CD4-positive, alpha-beta memory T cell (primary cell): ENCODE measurements at regions not wholly inside any gene's neighbourhood (a gene's known extent, or its start where the extent isn't known, plus 50 kb on each side); places are given as distances from the start of the nearest gene placed in this dataset.
A peak's percentile ranks its signal among the peaks of the same experiment; 100 is the strongest.

Source experiments
- CTCF ChIA-PET: fragments of 350-600 bp; sonication (Branson Sonifier 250); formaldehyde crosslinking; loops from one replicate; lab custom pipeline; 2021; ENCODE audit warnings: inconsistent platforms; ENCODE audit not compliant: partially characterized antibody; lab: Charles Lee
- POLR2A ChIA-PET: fragments of 350-600 bp; sonication (Branson Sonifier 250); formaldehyde crosslinking; loops from one replicate; lab custom pipeline; 2021; ENCODE audit not compliant: partially characterized antibody; lab: Charles Lee
- DNase-seq, 5 donors: peaks; one replicate each; pipeline versions ENCODE4 v3.0.0 to v3.0.0-alpha.2; 2020 to 2022; ENCODE audit warnings: mixed read lengths in 1 of 5
- H3K27ac ChIP-seq: one replicate; pipeline ENCODE4 v1.7.0; 2013; ENCODE audit warnings: low read depth, low read length
- H3K27me3 ChIP-seq: 2 replicates; pipeline ENCODE4 v1.7.0; 2013; ENCODE audit warnings: mild to moderate bottlenecking, low read length, moderate library complexity; ENCODE audit not compliant: insufficient read depth
- H3K36me3 ChIP-seq: 2 replicates; pipeline ENCODE4 v1.7.0; 2013; ENCODE audit warnings: mild to moderate bottlenecking, low read length, moderate library complexity; ENCODE audit not compliant: insufficient read depth
- H3K4me1 ChIP-seq: 2 replicates; pipeline ENCODE4 v1.7.0; 2013; ENCODE audit warnings: mild to moderate bottlenecking, low read length, moderate library complexity; ENCODE audit not compliant: insufficient read depth
- H3K4me3 ChIP-seq, 2 donors: one replicate each; pipeline ENCODE4 v1.7.0; 2013; ENCODE audit warnings: low read length in 2 of 2, mild to moderate bottlenecking in 1 of 2
- H3K9me3 ChIP-seq, 2 donors: one replicate each; pipeline ENCODE4 v1.7.0; 2013; ENCODE audit warnings: low read length in 2 of 2, control low read depth in 1 of 2; ENCODE audit not compliant: control insufficient read depth in 1 of 2
- H3K27ac Mint-ChIP-seq, 7 donors: one replicate each; pipeline ENCODE4 v1.8.0; 2020 to 2021; ENCODE audit warnings: mixed read lengths in 7 of 7, mild to moderate bottlenecking in 6 of 7, inconsistent platforms in 3 of 7, moderate library complexity in 3 of 7
- H3K27me3 Mint-ChIP-seq, 2 donors: one replicate each; pipeline ENCODE4 v1.8.0; 2020 to 2021; ENCODE audit warnings: mixed read lengths in 2 of 2
- H3K36me3 Mint-ChIP-seq, 2 donors: one replicate each; pipeline ENCODE4 v1.8.0; 2020 to 2021; ENCODE audit warnings: mixed read lengths in 2 of 2, inconsistent platforms in 1 of 2, mild to moderate bottlenecking in 1 of 2
- H3K4me1 Mint-ChIP-seq, 4 donors: one replicate each; pipeline ENCODE4 v1.8.0; 2020 to 2021; ENCODE audit warnings: mixed read lengths in 4 of 4, mild to moderate bottlenecking in 1 of 4
- H3K4me3 Mint-ChIP-seq, 8 donors: one replicate each; pipeline ENCODE4 v1.8.0; 2020 to 2021; ENCODE audit warnings: mixed read lengths in 8 of 8, mild to moderate bottlenecking in 7 of 8, moderate library complexity in 6 of 8, inconsistent platforms in 3 of 8
- H3K9me3 Mint-ChIP-seq, 8 donors: one replicate each; pipeline ENCODE4 v1.8.0; 2020 to 2021; ENCODE audit warnings: mixed read lengths in 8 of 8, mild to moderate bottlenecking in 5 of 8, inconsistent platforms in 3 of 8, moderate library complexity in 1 of 8
- intact Hi-C: fragments of 100-400 bp; cut with micrococcal nuclease; formaldehyde crosslinking; loops from one replicate; pipeline ENCODE4 v1.15.1; 2023

DNA sequence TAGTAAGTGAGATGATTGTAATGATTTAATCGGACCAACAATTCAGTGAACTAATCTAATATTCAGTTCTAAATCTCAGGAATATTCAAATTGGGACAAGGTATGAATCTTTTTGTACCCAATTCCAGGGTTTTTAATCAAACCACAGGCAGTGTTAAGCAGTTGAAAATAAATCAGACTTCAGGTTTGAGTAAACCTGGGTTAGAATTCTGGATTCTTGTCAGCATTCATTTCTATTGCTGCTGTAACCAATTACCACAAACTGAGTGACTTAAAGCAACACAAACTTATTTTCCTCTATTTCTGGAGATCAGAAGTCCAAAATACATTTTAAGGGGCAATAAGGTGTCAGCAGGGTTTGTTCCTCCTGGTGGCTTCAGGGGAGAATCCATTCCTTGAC is 208.4 kb upstream of the ZPLD1 start:
- Mint-ChIP-seq H3K9me3 (peaks cover 0 to 2% (median 0%) of the 10 kb centered on the region in 8 donors), H3K4me3 (no peak overlapping the region), H3K27ac (no peak overlapping the region), H3K27me3 (peaks cover 0 to 2% of the 10 kb centered on the region in 2 donors), H3K36me3 (no peaks in the 10 kb centered on the region), H3K4me1 (peaks cover 18 to 33% (median 30%) of the 10 kb centered on the region in 4 donors)
- ChIA-PET CTCF (interaction anchor here (1.4 to 13.5 kb wide), 12 partner anchors 8 to 427 kb away, joined by 4 to 573 read pairs (median 9); partner anchors contain the start of gene NFKBIZ), POLR2A (interaction anchor here (1.2 to 1.8 kb wide), 2 partner anchors 371 to 412 kb away, joined by 3 to 6 read pairs; no protein-coding TSS in a partner anchor)
- Histone ChIP-seq H3K9me3 (no peaks in the 10 kb centered on the region), H3K27ac (no peak overlapping the region), H3K27me3 (no peaks in the 10 kb centered on the region), H3K4me1 (peaks cover 22% of the 10 kb centered on the region), H3K36me3 (no peaks in the 10 kb centered on the region), H3K4me3 (no peak overlapping the region)
- intact Hi-C loops = loop anchor here (5.0 to 10.0 kb wide), 3 partner anchors 169 to 448 kb away; no protein-coding TSS in a partner anchor
- no peak for DNase-seq

GRCh38 chr3:102229062-102229655 is 205.7 kb upstream of the ZPLD1 start:
- peak overlapping the region in 1 of 8 donors; percentile 7 for H3K4me3 Mint-ChIP-seq
- no peak overlapping the region for H3K27ac Mint-ChIP-seq
- intact Hi-C loops = loop anchor here (1.0 to 10.0 kb wide), 6 partner anchors 172 to 534 kb away; no protein-coding TSS in a partner anchor
- no peak overlapping the region for H3K4me3 ChIP-seq
- no peaks in the 10 kb centered on the region for H3K9me3 ChIP-seq
- no peaks in the 10 kb centered on the region for H3K27me3 ChIP-seq
- CTCF ChIA-PET = interaction anchor here (0.6 to 13.5 kb wide), 55 partner anchors 8 to 566 kb away, joined by 3 to 573 read pairs (median 4); partner anchors contain the start of genes CEP97 and NFKBIZ
- DNase-seq = peak; percentile 65 to 77 (median 73)
- H3K36me3 Mint-ChIP-seq = no peaks in the 10 kb centered on the region
- H3K4me1 Mint-ChIP-seq = peaks cover 3 to 12% (median 8%) of the 10 kb centered on the region in 4 donors
- no peak overlapping the region for H3K27ac ChIP-seq
- peaks cover 0 to 2% of the 10 kb centered on the region in 2 donors for H3K27me3 Mint-ChIP-seq
- no peaks in the 10 kb centered on the region for H3K36me3 ChIP-seq
- H3K9me3 Mint-ChIP-seq = peaks cover 0 to 2% (median 0%) of the 10 kb centered on the region in 8 donors
- H3K4me1 ChIP-seq = no peaks in the 10 kb centered on the region
- POLR2A ChIA-PET = interaction anchor here (1.0 to 1.9 kb wide), 5 partner anchors 171 to 421 kb away, joined by 3 to 10 read pairs (median 3); no protein-coding TSS in a partner anchor

GRCh38 chr3:102230057-102230456 is 204.8 kb upstream of the ZPLD1 start:
- no peak for DNase-seq
- ChIA-PET CTCF (interaction anchor here (1.1 to 13.5 kb wide), 22 partner anchors 9 to 537 kb away, joined by 3 to 573 read pairs (median 6); partner anchors contain the start of genes CEP97 and NFKBIZ), POLR2A (interaction anchor here (1.4 to 1.7 kb wide), 2 partner anchors 380 to 422 kb away, joined by 3 to 10 read pairs; no protein-coding TSS in a partner anchor)
- Histone ChIP-seq H3K4me1 (no peaks in the 10 kb centered on the region), H3K4me3 (no peak overlapping the region), H3K27ac (no peak overlapping the region), H3K36me3 (no peaks in the 10 kb centered on the region), H3K27me3 (no peaks in the 10 kb centered on the region), H3K9me3 (no peaks in the 10 kb centered on the region)
- Mint-ChIP-seq H3K9me3 (peaks cover 0 to 2% (median 0%) of the 10 kb centered on the region in 8 donors), H3K36me3 (no peaks in the 10 kb centered on the region), H3K27ac (no peak overlapping the region), H3K4me3 (peak overlapping the region in 1 of 8 donors; percentile 34), H3K27me3 (peaks cover 0 to 2% of the 10 kb centered on the region in 2 donors), H3K4me1 (peaks cover 3 to 13% (median 9%) of the 10 kb centered on the region in 4 donors)
- intact Hi-C loops = no loop called here

- Histone ChIP-seq H3K4me3 (no peak overlapping the region), H3K36me3 (no peaks in the 10 kb centered on the region), H3K27ac (no peak overlapping the region), H3K9me3 (no peaks in the 10 kb centered on the region), H3K4me1 (no peaks in the 10 kb centered on the region), H3K27me3 (no peaks in the 10 kb centered on the region)
- H3K27ac Mint-ChIP-seq = no peak overlapping the region
- peaks cover 3 to 11% (median 8%) of the 10 kb centered on the region in 4 donors for H3K4me1 Mint-ChIP-seq
- POLR2A ChIA-PET = no interaction called here
- no peaks in the 10 kb centered on the region for H3K36me3 Mint-ChIP-seq
- H3K4me3 Mint-ChIP-seq = no peak overlapping the region
- DNase-seq = no peak
- H3K9me3 Mint-ChIP-seq = no peaks in the 10 kb centered on the region
- CTCF ChIA-PET = interaction anchor here (1.0 kb wide), 1 partner anchor 8 kb away, joined by 5 read pairs; no protein-coding TSS in a partner anchor
- peaks cover 0 to 2% of the 10 kb centered on the region in 2 donors for H3K27me3 Mint-ChIP-seq
- intact Hi-C loops = no loop called here
Observed at GRCh38 chr3:102233881-102234280, 200.9 kb upstream of the ZPLD1 start.

GRCh38 chr3:102235679-102236078 is 199.1 kb upstream of the ZPLD1 start:
- peaks cover 0 to 7% (median 2%) of the 10 kb centered on the region in 4 donors for H3K4me1 Mint-ChIP-seq
- CTCF ChIA-PET = interaction anchor here (1.0 to 1.4 kb wide), 2 partner anchors 11 to 301 kb away, joined by 3 to 4 read pairs; no protein-coding TSS in a partner anchor
- intact Hi-C loops = no loop called here
- peak in 1 of 5 donors; percentile 27 for DNase-seq
- Histone ChIP-seq H3K4me1 (no peaks in the 10 kb centered on the region), H3K27me3 (no peaks in the 10 kb centered on the region), H3K36me3 (no peaks in the 10 kb centered on the region), H3K4me3 (no peak overlapping the region), H3K9me3 (no peaks in the 10 kb centered on the region), H3K27ac (no peak overlapping the region)
- POLR2A ChIA-PET = no interaction called here
- no peaks in the 10 kb centered on the region for H3K27me3 Mint-ChIP-seq
- H3K9me3 Mint-ChIP-seq = no peaks in the 10 kb centered on the region
- H3K36me3 Mint-ChIP-seq = no peaks in the 10 kb centered on the region
- H3K27ac Mint-ChIP-seq = no peak overlapping the region
- H3K4me3 Mint-ChIP-seq = no peak overlapping the region

DNA sequence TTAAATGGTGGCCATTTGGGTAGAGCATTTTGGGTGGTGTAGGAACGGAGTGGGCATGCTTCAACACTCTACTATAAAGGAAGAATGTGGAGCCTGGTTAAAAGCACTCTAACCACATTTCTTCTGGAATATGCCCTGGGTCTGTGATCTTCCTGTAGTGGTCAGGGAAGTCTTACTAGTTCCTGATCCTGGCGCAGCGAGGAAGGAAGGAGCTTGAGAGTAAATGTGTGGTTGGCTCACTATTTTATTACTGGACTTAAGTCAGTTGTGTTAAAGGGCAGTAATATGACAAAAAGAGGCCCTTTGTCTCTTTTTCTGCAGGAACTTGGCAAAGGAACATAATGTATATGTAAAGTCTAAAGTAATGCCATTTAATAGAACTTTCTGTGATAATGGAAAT is 197.6 kb upstream of the ZPLD1 start:
- no peaks in the 10 kb centered on the region for H3K9me3 ChIP-seq
- H3K4me3 ChIP-seq = no peak overlapping the region
- ChIA-PET POLR2A (no interaction called here), CTCF (interaction anchor here (1.0 to 9.4 kb wide), 4 partner anchors 8 to 435 kb away, joined by 3 to 93 read pairs (median 4); no protein-coding TSS in a partner anchor)
- DNase-seq = no peak
- intact Hi-C loops = no loop called here
- Mint-ChIP-seq H3K27ac (no peak overlapping the region), H3K4me1 (peaks cover 0 to 7% (median 2%) of the 10 kb centered on the region in 4 donors), H3K4me3 (no peak overlapping the region), H3K27me3 (no peaks in the 10 kb centered on the region), H3K36me3 (no peaks in the 10 kb centered on the region), H3K9me3 (no peaks in the 10 kb centered on the region)
- H3K27ac ChIP-seq = no peak overlapping the region
- H3K4me1 ChIP-seq = no peaks in the 10 kb centered on the region
- no peaks in the 10 kb centered on the region for H3K36me3 ChIP-seq
- H3K27me3 ChIP-seq = no peaks in the 10 kb centered on the region

- H3K4me1 Mint-ChIP-seq = peaks cover 0 to 7% (median 2%) of the 10 kb centered on the region in 4 donors
- no peaks in the 10 kb centered on the region for H3K36me3 ChIP-seq
- no peak overlapping the region for H3K27ac Mint-ChIP-seq
- no peak for DNase-seq
- CTCF ChIA-PET = interaction anchor here (1.0 to 9.4 kb wide), 3 partner anchors 9 to 433 kb away, joined by 3 to 93 read pairs (median 6); no protein-coding TSS in a partner anchor
- no peaks in the 10 kb centered on the region for H3K27me3 Mint-ChIP-seq
- H3K4me3 ChIP-seq = no peak overlapping the region
- no peaks in the 10 kb centered on the region for H3K36me3 Mint-ChIP-seq
- no peaks in the 10 kb centered on the region for H3K9me3 Mint-ChIP-seq
- POLR2A ChIA-PET = interaction anchor here (0.6 kb wide), 1 partner anchor 551 kb away, joined by 6 read pairs; the partner anchor contains the start of gene RPL24
- no peaks in the 10 kb centered on the region for H3K4me1 ChIP-seq
- intact Hi-C loops = no loop called here
- no peak overlapping the region for H3K27ac ChIP-seq
- no peaks in the 10 kb centered on the region for H3K27me3 ChIP-seq
- no peak overlapping the region for H3K4me3 Mint-ChIP-seq
- no peaks in the 10 kb centered on the region for H3K9me3 ChIP-seq
Observed at GRCh38 chr3:102237838-102238237, 197.0 kb upstream of the ZPLD1 start.
